Heart left ventricle (tissue), 13 donors: ENCODE measurements at regions not wholly inside any gene's neighbourhood (a gene's known extent, or its start where the extent isn't known, plus 50 kb on each side); places are given as distances from the start of the nearest gene placed in this dataset.

Experiments used
- CTCF ChIP-seq, 12 donors: fragments of 200-600 bp; sonication (generic) in 4 of 12; IDR thresholded peaks; one replicate each; pipeline versions ENCODE4 v1.5.0 to v1.8.0; 2018 to 2022; ENCODE audit warnings: antibody characterized with exemption in 12 of 12, mild to moderate bottlenecking in 5 of 12
- POLR2A ChIP-seq, 2 donors: fragments of 450-650 bp; IDR thresholded peaks; one replicate each; pipeline ENCODE4 v1.6.1; 2017; ENCODE audit warnings: antibody characterized with exemption in 2 of 2, mild to moderate bottlenecking in 2 of 2, moderate library complexity in 2 of 2
- donor health status: ischemic (EF 13 %, LVEDD 7.1; RV severe dilation, severe dysfunction).
- donor health status: DM: no; HTN: yes; CAD: no.
- donor health status: DM: no; HTN: no; CAD: no.
- donor health status: ischemic (EF 25% LVEDD 6.9; RV normal size, moderate dysfunction).
- donor health status: ischemic (EF 25% LVEDD 5.7; RV mildly dilated, moderate dysfunction).
- donor health status: ischemic (EF 35%, LVEDD 5.7; RV mildly dilated, moderate dysfunction).
- donor health status: nonischemic (EF 11% LVEDD 7.7; RV severe dilation, severe dysfunction).
- donor health status: DM: yes; HTN: yes; CAD: no.
- donor health status: PGD.
- donor health status: ischemic (EF 29% LVEDD 5.4; RV normal size, mild dysfunction).
- donor health status: nonischemic (EF 23%, LVEDD 6.1; RV moderate dilation, normal function).

GRCh38 chr2:193538061-193538460 is 1343.3 kb upstream of the TMEFF2 start:
- TF ChIP-seq CTCF (IDR thresholded peaks at IDR 0.05): no peak
- TF ChIP-seq POLR2A (IDR thresholded peaks at IDR 0.05): no peak
